GM10266 (cell line): ENCODE measurements at regions not wholly inside any gene's neighbourhood (a gene's known extent, or its start where the extent isn't known, plus 50 kb on each side); places are given as distances from the start of the nearest gene placed in this dataset.
"Not testable (repeated sequence)": the region's sequence is repeated elsewhere in the genome, so short reads cannot be mapped to it uniquely, and the experiment has no call there.

Experiments used
- DNase-seq: peaks from one replicate; pipeline ENCODE4 v3.0.0; 2012; ENCODE audit errors: extremely low spot score
- CTCF ChIP-seq: IDR thresholded peaks from 2 replicates; pipeline ENCODE4 v1.5.1; 2012; ENCODE audit warnings: mild to moderate bottlenecking, low read depth; ENCODE audit not compliant: control insufficient read depth, insufficient read depth; ENCODE audit errors: missing control alignments

GRCh38 chr3:89889386-89889785, 782.0 kb downstream of the EPHA3 start:
- no peak for TF ChIP-seq CTCF
- no peak for DNase-seq

- no peak for DNase-seq
- TF ChIP-seq CTCF, result no peak
Observed at GRCh38 chr3:89908711-89909213, 801.3 kb downstream of the EPHA3 start.

- DNase-seq, result no peak
- no peak for TF ChIP-seq CTCF
Observed at GRCh38 chr3:89912031-89912430, 804.6 kb downstream of the EPHA3 start.

- no peak for DNase-seq
- no peak for TF ChIP-seq CTCF
Observed at GRCh38 chr3:89923921-89924610, 816.6 kb downstream of the EPHA3 start.

- DNase-seq, result no peak
- no peak for TF ChIP-seq CTCF
Observed at GRCh38 chr3:89925976-89926375, 818.6 kb downstream of the EPHA3 start.

GRCh38 chr3:89932882-89933281, 825.5 kb downstream of the EPHA3 start:
- no peak for DNase-seq
- no peak for TF ChIP-seq CTCF

- not testable (repeated sequence) for DNase-seq
Observed at GRCh38 chr3:89944461-89944860, 837.0 kb downstream of the EPHA3 start.

- TF ChIP-seq CTCF, result no peak
- no peak for DNase-seq
Observed at GRCh38 chr3:89946884-89947283, 839.5 kb downstream of the EPHA3 start.
